Sciatic nerve (tissue), 2 donors: ENCODE measurements at regions not wholly inside any gene's neighbourhood (a gene's known extent, or its start where the extent isn't known, plus 50 kb on each side); places are given as distances from the start of the nearest gene placed in this dataset.
"Not testable (repeated sequence)": the region's sequence is repeated elsewhere in the genome, so short reads cannot be mapped to it uniquely, and the experiment has no call there.

ENCODE experiments used
- ATAC-seq: fragments of 200-7000 bp; cut with Tn5 transposase; one replicate; pipeline ENCODE4 v1.9.1; 2020; ENCODE audit warnings: mild to moderate bottlenecking, moderate library complexity
- DNase-seq: peaks from one replicate; pipeline ENCODE4 v3.0.0-alpha.2; 2020; ENCODE audit warnings: low spot score
- intact Hi-C: fragments of 100-400 bp; cut with DNase I; formaldehyde crosslinking; loops from one replicate; pipeline ENCODE4 v1.14.2; 2022
- donor health status: DM: no; HTN: no; CAD: no.
- donor health status: DM: no; HTN: no; CAD: no.

- DNase-seq (no peak), ATAC-seq (no peak)
- intact Hi-C loops = no loop called here
Measured at GRCh38 chr6:15096894-15097837, 148.7 kb upstream of the JARID2 start.

DNA sequence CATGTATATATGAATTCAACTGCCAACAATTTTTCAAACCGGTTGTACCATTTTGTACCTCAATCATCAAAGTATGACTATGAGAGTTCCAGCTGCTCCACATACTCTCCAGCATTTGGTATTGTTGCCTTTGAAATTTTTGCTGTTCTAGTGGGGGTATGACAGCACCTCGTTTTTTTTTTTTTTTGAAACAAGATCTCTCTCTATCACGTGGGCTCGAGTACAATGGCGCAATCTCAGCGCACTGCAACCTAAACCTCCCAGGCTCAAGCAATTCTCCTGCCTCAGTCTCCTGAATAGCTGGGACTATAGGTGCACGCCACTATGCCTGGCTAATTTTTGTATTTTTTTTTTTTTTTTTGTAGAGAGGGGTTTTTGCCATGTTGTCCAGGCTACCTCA, 144.7 kb upstream of the JARID2 start:
- ATAC-seq (no peak), DNase-seq (no peak)
- intact Hi-C loops = no loop called here

DNA sequence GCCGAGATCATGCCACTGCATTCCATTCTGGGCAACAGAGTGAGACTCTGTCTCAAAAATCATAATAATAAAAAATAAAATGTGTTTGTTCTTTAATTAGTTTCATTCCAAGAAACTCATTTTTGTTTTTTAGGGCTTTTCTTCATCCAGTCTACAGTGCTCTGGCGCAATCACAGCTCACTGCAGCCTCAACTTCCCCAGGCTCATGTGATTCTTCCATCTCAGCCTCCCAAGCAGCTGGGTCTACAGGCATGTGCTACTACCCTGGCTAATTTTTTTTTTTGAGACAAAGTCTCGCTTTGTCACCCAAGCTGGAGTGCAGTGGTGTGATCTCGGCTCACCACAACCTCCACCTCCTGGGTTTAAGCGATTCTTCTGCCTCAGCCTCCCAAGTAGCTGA, 143.6 kb upstream of the JARID2 start:
- ATAC-seq (no peak), DNase-seq (no peak)
- intact Hi-C loops = no loop called here

DNA sequence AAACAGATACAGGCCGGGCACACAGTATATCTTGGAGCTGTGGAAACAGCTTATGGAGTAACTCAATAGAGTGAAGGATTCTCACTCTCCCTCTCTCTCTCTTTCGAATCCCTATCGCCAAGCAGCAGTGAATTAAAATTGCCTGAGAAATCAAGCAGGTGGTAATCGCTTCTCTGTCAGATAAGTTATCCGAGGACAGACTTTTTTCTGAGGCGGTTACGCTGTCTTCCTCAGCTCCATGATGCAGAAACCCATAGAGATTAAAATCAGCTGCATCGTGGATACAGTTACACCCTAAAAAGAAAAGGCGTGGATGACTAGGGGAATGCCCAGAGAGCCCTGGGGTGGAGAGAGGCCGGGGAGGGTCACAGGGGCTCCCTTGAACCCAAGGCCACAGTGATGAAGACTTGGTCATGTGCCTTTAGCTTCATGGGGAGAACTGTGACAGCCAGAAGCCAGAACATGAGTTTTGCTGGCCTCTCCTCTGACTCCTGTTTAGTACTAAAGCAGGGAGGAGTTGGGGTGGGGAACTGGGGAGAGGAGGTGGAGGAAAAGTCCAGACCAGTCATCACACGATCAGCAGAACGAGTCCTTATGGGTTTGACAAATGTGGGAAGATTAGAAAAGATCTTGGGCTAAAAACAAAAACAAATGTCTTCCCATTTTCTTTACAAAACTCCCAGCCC, 138.8 kb upstream of the JARID2 start:
- ATAC-seq (no peak), DNase-seq (no peak)
- intact Hi-C loops = no loop called here

- intact Hi-C loops = no loop called here
- ATAC-seq = no peak
- no peak for DNase-seq
Measured at GRCh38 chr6:15107644-15108382, 138.1 kb upstream of the JARID2 start.

DNA sequence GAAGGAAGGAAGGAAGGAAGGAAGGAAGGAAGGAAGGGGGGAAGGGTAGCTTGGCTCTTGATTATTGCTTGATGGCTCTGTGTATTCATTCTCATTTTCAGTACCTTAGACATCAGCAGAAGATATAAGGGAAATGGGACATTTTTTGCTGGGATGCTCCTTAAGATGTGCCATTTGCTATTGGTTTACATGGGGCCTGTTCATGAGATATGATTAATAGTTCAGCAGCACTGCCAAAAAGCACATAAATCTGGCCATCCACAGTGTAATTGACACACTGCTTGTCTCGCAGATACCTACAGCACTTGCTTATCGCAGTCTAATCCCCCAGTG, 137.5 kb upstream of the JARID2 start:
- DNase-seq (no peak), ATAC-seq (no peak)
- intact Hi-C loops = no loop called here

DNA sequence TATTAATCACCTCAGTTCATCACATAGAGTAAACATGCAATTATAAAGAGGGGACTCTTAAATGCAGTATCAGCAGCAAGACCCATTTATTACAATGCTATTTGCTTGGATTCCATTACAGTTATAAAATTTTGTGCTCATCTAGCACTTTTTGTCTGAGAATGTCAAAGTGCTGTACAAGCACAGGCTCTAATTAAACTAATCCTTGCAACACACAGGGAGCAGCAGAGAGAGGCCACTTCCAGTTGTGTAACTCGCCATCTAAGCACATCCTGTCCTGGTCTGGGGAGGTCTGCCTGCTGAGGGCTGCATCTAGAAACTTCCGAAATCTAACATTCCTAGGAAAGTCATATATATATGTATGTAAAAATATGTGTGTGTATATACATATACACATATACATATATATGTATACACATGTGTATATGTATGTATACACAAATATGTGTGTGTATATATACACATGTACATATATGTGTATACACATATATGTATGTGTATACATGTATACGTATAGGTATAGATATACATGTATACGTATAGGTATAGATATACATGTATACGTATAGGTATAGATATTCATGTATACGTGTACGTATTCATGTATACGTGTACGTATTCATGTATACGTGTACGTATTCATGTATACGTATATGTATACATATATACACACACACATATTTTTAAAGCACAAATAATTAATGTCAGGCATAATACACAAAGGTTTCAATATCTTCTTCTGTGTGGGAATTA, 136.4 kb upstream of the JARID2 start:
- DNase-seq (no peak), ATAC-seq (no peak)
- intact Hi-C loops = no loop called here

DNA sequence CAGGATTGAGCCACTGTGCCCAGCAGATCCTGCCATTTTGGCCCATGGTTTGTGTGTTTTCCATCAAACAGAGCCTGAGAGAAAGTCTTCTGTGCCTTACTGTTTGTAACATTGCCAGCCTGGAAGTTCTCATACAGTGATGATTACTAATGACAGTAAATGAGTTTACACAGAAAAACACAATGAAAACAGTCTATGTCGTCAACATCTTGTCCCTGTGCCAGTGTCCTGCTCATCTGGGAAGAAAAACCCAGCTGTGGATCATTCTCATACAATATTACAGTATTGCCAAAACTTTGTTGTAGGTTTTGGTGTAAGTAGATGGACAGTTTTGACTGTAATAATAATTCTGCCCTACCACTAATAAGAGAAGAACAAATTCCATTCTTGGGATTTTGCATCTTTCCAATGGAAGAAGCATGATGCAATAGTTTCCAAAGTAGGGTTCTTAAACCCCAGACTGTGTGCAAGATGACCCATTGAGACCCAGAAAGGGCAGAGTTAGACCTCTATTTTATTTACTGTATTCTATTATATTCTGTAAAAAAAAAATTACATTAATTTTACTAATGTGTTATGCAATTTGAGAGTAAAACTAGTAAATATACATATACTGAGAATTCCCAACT, 135.0 kb upstream of the JARID2 start:
- ATAC-seq (no peak), DNase-seq (no peak)
- intact Hi-C loops = no loop called here

- intact Hi-C loops, DNase-seq, ATAC-seq: not testable (repeated sequence)
Measured at GRCh38 chr6:15111576-15111975, 134.3 kb upstream of the JARID2 start.

DNA sequence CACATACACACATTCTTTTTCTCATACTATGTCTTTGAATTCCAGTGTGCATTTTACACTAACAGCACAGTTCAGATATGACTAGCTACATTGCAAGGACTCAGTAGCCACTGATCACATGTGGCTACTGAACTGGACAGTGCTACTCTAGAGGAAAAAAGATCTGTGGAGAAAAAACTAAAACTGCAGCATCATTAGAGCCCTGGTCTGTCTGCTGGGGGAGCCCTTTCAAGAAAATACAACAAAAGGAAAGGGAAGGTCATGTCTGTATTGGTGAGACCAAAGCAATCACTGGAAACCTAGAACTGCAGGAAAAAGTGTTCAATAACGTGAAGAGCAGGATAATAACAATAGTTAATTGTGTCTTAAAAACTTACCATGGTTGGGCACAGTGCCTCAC, 132.3 kb upstream of the JARID2 start:
- DNase-seq (no peak), ATAC-seq (no peak)
- intact Hi-C loops = no loop called here

GRCh38 chr6:15114061-15114460, 131.8 kb upstream of the JARID2 start:
- no peak for ATAC-seq
- DNase-seq = no peak
- intact Hi-C loops = no loop called here

DNA sequence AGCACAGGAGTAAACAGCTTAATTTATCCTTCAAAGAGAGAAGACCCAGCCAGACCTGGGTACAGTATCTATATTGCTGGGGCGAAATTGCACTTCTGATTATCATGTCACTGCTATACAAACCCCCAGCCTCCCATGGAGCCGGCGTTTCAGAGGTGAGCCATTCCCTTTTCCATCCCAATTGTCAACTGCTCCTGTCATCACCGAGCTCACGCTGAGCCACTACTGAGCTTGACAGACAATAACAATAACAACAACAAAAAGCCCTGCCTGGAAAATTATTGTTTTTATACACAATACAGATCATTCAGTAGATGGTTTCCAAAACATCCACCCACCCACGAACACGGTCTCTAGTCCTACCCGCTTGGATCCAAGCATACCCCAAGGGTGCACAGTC, 129.0 kb upstream of the JARID2 start:
- ATAC-seq = no peak
- intact Hi-C loops = no loop called here
- no peak for DNase-seq

- ATAC-seq (no peak), DNase-seq (no peak)
Measured at GRCh38 chr6:15121443-15121842, 124.4 kb upstream of the JARID2 start.

DNA sequence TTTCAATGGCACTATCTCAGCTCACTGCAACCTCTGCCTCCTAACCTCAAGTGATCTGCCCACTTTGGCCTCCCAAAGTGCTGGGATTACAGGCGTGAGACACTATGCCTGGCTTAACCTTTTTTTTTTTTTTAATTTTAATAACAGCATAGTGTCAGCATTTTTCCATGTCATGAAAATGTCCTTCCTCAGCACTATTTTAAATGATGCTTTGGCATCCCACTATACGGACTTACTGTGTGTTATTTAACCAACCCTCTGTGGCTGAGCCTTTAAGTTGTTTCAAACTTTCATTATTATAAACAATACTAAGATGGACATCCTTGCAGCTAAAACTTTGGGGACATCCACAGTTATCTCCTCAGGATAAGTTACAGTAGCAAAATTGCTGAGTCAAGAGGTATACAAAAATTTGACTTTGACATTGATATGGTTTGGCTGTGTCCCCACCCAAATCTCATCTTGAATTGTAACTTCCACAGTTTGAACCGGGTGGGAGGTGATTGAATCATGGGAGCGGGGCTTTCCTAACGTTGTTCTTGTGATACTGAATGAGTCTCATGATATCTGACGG, 123.8 kb upstream of the JARID2 start:
- ATAC-seq (no peak), DNase-seq (no peak)
- intact Hi-C loops = no loop called here

More at GRCh38 chr6:15121443-15121842, 124.4 kb upstream of the JARID2 start:
- intact Hi-C loops = no loop called here

GRCh38 chr6:15129887-15130286, 116.0 kb upstream of the JARID2 start:
- ATAC-seq = no peak
- intact Hi-C loops = no loop called here
- no peak for DNase-seq

- no peak for DNase-seq
- intact Hi-C loops = no loop called here
Measured at GRCh38 chr6:15131234-15131633, 114.6 kb upstream of the JARID2 start.

DNA sequence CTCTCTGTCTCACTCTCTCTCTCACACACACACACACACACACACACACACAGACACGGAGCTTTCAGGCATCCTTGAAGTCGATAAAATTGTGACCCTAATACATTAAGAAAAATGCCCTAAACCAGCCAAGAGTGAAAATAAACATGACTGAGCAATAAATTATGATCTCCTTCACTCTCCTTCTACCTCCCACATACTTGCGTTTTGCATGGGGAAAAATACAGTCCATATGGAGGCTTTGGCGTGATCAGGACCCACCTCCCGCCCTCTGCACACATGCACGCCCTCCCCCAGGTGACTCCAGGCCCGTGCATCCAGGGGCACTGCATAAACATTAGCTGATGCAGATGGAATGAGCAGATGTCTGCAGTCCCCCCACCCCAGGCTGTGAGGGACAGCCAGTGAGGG, 114.2 kb upstream of the JARID2 start:
- intact Hi-C loops = no loop called here
- DNase-seq = no peak
- no peak for ATAC-seq

More at GRCh38 chr6:15131234-15131633, 114.6 kb upstream of the JARID2 start:
- no peak for ATAC-seq

- no peak for ATAC-seq
- intact Hi-C loops = no loop called here
- DNase-seq = no peak
Measured at GRCh38 chr6:15132167-15132566, 113.7 kb upstream of the JARID2 start.
